ENCODE measurements at regions not wholly inside any gene's neighbourhood (a gene's known extent, or its start where the extent isn't known, plus 50 kb on each side); places are given as distances from the start of the nearest gene placed in this dataset.

- no peak for TF ChIP-seq CTCF (IDR thresholded peaks at IDR 0.05)
- no peak for TF ChIP-seq POLR2A (IDR thresholded peaks at IDR 0.05)
Observed at GRCh38 chr17:5962371-5962770, 107.8 kb upstream of the WSCD1 start.
